ENCODE measurements at regions not wholly inside any gene's neighbourhood (a gene's known extent, or its start where the extent isn't known, plus 50 kb on each side); places are given as distances from the start of the nearest gene placed in this dataset.

DNA sequence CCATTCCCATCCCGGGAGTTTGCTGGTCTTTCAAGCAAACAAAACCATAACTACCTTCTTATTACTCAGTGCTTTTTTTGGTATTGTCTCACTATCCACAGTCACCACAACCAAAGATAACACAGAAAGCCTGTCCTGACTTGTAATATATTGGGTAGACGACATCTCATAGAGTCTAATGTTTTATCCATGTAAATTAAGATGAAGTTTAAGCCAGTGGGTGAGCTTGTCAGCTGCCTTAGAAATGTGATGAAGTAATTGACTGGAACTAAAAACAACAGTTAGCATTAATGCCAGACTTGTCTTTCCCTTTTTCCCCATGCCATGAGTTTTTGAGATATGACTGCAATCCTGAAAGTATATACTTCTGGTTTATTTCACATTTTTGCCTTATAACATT lies 282.7 kb upstream of the PRDM1 start:
- no peaks in the 10 kb centered on the region for H3K27me3 ChIP-seq (ENCODE audit: low read length)

DNA sequence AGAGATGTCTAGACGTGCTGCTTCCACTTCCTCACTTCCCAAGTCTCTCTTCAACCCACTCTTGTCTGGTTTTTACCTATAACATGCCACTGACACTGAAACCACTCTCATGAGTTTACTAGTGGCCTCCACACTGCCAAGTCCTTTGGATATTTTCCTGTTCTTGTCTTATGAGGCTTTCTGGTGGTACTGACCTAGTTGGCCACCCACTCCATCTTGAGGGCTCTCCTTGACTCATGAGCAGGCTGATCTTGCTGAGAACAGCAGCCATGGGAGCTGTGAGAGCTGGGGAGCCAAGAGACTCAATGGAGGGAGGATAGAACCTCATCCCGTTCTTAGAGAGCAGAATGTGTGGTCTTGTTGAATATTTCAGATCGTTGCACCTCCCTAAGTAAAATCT lies 283.4 kb upstream of the PRDM1 start:
- Histone ChIP-seq H3K36me3 (ENCODE audit: low read length) (no peaks in the 10 kb centered on the region), H3K79me2 (ENCODE audit: insufficient read depth, low read length) (no peaks in the 10 kb centered on the region)

More for the DNA sequence above, 282.7 kb upstream of the PRDM1 start:
- H3K9me3 ChIP-seq (ENCODE audit: insufficient read depth, low read length) = no peaks in the 10 kb centered on the region
- H3K4me3 ChIP-seq (ENCODE audit: insufficient read depth, low read length, poor library complexity, severe bottlenecking) = no peak overlapping the region
- H3K36me3 ChIP-seq (ENCODE audit: low read length) = no peaks in the 10 kb centered on the region
- no peak overlapping the region for H3K4me2 ChIP-seq (ENCODE audit: low read depth, low read length, poor library complexity, severe bottlenecking)
- no peak overlapping the region for H3K27ac ChIP-seq (ENCODE audit: low read depth, low read length)
- no peaks in the 10 kb centered on the region for H3K79me2 ChIP-seq (ENCODE audit: insufficient read depth, low read length)
- no peaks in the 10 kb centered on the region for H3F3A ChIP-seq (ENCODE audit: insufficient read depth)
- no peak overlapping the region for H3K9ac ChIP-seq (ENCODE audit: low read length)
- TF ChIP-seq, protein P1, sequence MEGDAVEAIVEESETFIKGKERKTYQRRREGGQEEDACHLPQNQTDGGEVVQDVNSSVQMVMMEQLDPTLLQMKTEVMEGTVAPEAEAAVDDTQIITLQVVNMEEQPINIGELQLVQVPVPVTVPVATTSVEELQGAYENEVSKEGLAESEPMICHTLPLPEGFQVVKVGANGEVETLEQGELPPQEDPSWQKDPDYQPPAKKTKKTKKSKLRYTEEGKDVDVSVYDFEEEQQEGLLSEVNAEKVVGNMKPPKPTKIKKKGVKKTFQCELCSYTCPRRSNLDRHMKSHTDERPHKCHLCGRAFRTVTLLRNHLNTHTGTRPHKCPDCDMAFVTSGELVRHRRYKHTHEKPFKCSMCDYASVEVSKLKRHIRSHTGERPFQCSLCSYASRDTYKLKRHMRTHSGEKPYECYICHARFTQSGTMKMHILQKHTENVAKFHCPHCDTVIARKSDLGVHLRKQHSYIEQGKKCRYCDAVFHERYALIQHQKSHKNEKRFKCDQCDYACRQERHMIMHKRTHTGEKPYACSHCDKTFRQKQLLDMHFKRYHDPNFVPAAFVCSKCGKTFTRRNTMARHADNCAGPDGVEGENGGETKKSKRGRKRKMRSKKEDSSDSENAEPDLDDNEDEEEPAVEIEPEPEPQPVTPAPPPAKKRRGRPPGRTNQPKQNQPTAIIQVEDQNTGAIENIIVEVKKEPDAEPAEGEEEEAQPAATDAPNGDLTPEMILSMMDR (IDR thresholded peaks at IDR 0.05; ENCODE audit: insufficient read depth, low read length, poor library complexity, severe bottlenecking) = no peak
- TF ChIP-seq EZH2phosphoT487 (conservative IDR thresholded peaks at IDR 0.05; ENCODE audit: low read length) = no peak
- no peak overlapping the region for H2AFZ ChIP-seq (ENCODE audit: low read depth, low read length, severe bottlenecking)
- H4K20me1 ChIP-seq (ENCODE audit: low read depth, low read length) = no peaks in the 10 kb centered on the region
- H3K9me2 ChIP-seq (replicated peaks; ENCODE audit: insufficient read depth, low read length) = no peaks in the 10 kb centered on the region

DNA sequence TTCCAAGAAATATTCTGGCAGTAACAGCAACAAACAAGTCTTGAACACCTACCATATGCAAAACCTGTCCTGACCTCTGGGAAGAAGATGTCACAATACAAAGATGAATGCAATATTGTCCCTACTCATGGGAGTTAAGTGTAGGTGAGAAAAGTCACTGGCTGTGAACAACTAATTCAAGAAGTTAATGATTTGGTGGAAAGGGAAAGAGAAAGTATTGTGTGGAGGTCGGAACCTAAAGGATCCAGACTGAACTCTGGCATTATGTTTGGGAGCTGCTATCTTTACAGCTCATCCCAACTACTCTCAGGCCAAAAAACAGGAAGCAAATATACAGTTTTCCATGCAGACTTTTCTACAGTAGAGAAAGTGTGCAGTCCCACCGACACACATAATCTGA lies 285.3 kb upstream of the PRDM1 start:
- TF ChIP-seq, protein P1 (IDR thresholded peaks at IDR 0.05; ENCODE audit: insufficient read depth, low read length, poor library complexity, severe bottlenecking) = no peak
- no peak for TF ChIP-seq EZH2phosphoT487 (conservative IDR thresholded peaks at IDR 0.05; ENCODE audit: low read length)
- Histone ChIP-seq H3K4me3 (ENCODE audit: insufficient read depth, low read length, poor library complexity, severe bottlenecking) (no peak overlapping the region), H3K27ac (ENCODE audit: low read depth, low read length) (no peak overlapping the region), H2AFZ (ENCODE audit: low read depth, low read length, severe bottlenecking) (no peak overlapping the region), H3K4me2 (ENCODE audit: low read depth, low read length, poor library complexity, severe bottlenecking) (no peak overlapping the region), H3K9me2 (replicated peaks; ENCODE audit: insufficient read depth, low read length) (no peaks in the 10 kb centered on the region), H3K9ac (ENCODE audit: low read length) (no peak overlapping the region), H3K79me2 (ENCODE audit: insufficient read depth, low read length) (no peaks in the 10 kb centered on the region), H3K36me3 (ENCODE audit: low read length) (no peaks in the 10 kb centered on the region), H4K20me1 (ENCODE audit: low read depth, low read length) (no peaks in the 10 kb centered on the region), H3K9me3 (ENCODE audit: insufficient read depth, low read length) (no peaks in the 10 kb centered on the region), H3F3A (ENCODE audit: insufficient read depth) (no peaks in the 10 kb centered on the region), H3K27me3 (ENCODE audit: low read length) (no peaks in the 10 kb centered on the region)

More for the DNA sequence above, 283.4 kb upstream of the PRDM1 start:
- Histone ChIP-seq H3K9me2 (replicated peaks; ENCODE audit: insufficient read depth, low read length) (no peaks in the 10 kb centered on the region), H3K4me3 (ENCODE audit: insufficient read depth, low read length, poor library complexity, severe bottlenecking) (no peak overlapping the region), H3K9ac (ENCODE audit: low read length) (no peak overlapping the region), H3K27ac (ENCODE audit: low read depth, low read length) (no peak overlapping the region), H2AFZ (ENCODE audit: low read depth, low read length, severe bottlenecking) (no peak overlapping the region), H3K4me2 (ENCODE audit: low read depth, low read length, poor library complexity, severe bottlenecking) (no peak overlapping the region), H3K9me3 (ENCODE audit: insufficient read depth, low read length) (no peaks in the 10 kb centered on the region), H4K20me1 (ENCODE audit: low read depth, low read length) (no peaks in the 10 kb centered on the region), H3K27me3 (ENCODE audit: low read length) (no peaks in the 10 kb centered on the region), H3F3A (ENCODE audit: insufficient read depth) (no peaks in the 10 kb centered on the region)
- TF ChIP-seq, protein P1 (IDR thresholded peaks at IDR 0.05; ENCODE audit: insufficient read depth, low read length, poor library complexity, severe bottlenecking) = no peak
- TF ChIP-seq EZH2phosphoT487 (conservative IDR thresholded peaks at IDR 0.05; ENCODE audit: low read length) = no peak
